Fibroblast of lung (primary cell): ENCODE measurements at regions not wholly inside any gene's neighbourhood (a gene's known extent, or its start where the extent isn't known, plus 50 kb on each side); places are given as distances from the start of the nearest gene placed in this dataset.
A peak's percentile ranks its signal among the peaks of the same experiment; 100 is the strongest.

ENCODE experiments used
- DNase-seq, 2 donors: peaks; one replicate each; pipeline versions ENCODE4 v3.0.0 to v3.0.0-alpha.2; 2010; ENCODE audit warnings: low read depth in 2 of 2
- H2AFZ ChIP-seq: 2 replicates; pipeline ENCODE4 v1.5.1; 2012; ENCODE audit warnings: low read length, control low read depth, inconsistent platforms
- H3K27ac ChIP-seq: 2 replicates; pipeline ENCODE4 v1.5.1; 2011; ENCODE audit warnings: low read length, control low read depth; ENCODE audit not compliant: insufficient read depth
- H3K27me3 ChIP-seq: 2 replicates; pipeline ENCODE4 v1.5.1; 2011; ENCODE audit warnings: mild to moderate bottlenecking, low read length; ENCODE audit not compliant: control insufficient read depth, insufficient read depth
- H3K36me3 ChIP-seq: 2 replicates; pipeline ENCODE4 v1.5.1; 2011; ENCODE audit warnings: low read length; ENCODE audit not compliant: control insufficient read depth, insufficient read depth
- H3K4me1 ChIP-seq: 2 replicates; pipeline ENCODE4 v1.5.1; 2011; ENCODE audit warnings: low read length; ENCODE audit not compliant: control insufficient read depth, insufficient read depth; ENCODE audit errors: extremely low read depth
- H3K4me2 ChIP-seq: 2 replicates; pipeline ENCODE4 v1.5.1; 2011; ENCODE audit warnings: low read length, control low read depth; ENCODE audit not compliant: insufficient read depth; ENCODE audit errors: extremely low read depth
- H3K4me3 ChIP-seq, 4 experiments: fragments of 200-600 bp in 1 of 4; sonication (generic) in 1 of 4; replicated peaks in 1 of 4; 2 replicates each; pipeline ENCODE4 v1.5.1; 2011 to 2016; ENCODE audit warnings: low read length in 4 of 4, low read depth in 3 of 4, mild to moderate bottlenecking in 3 of 4, control low read depth in 2 of 4, inconsistent platforms in 1 of 4, mixed read lengths in 1 of 4; ENCODE audit not compliant: insufficient read depth in 1 of 4; ENCODE audit errors: control extremely low read depth in 1 of 4
- H3K79me2 ChIP-seq: 2 replicates; pipeline ENCODE4 v1.5.1; 2012; ENCODE audit warnings: mild to moderate bottlenecking, low read length, inconsistent platforms; ENCODE audit not compliant: control insufficient read depth, insufficient read depth
- H3K9ac ChIP-seq: 2 replicates; pipeline ENCODE4 v1.5.1; 2011; ENCODE audit warnings: mild to moderate bottlenecking, low read length, control low read depth; ENCODE audit not compliant: insufficient read depth
- H3K9me3 ChIP-seq: 2 replicates; pipeline ENCODE4 v1.5.1; 2012; ENCODE audit warnings: low read depth, low read length; ENCODE audit not compliant: control insufficient read depth, insufficient read depth
- H4K20me1 ChIP-seq: 2 replicates; pipeline ENCODE4 v1.5.1; 2011; ENCODE audit warnings: low read length; ENCODE audit not compliant: control insufficient read depth, insufficient read depth; ENCODE audit errors: extremely low read depth
- EZH2 ChIP-seq: IDR thresholded peaks from 2 replicates; pipeline ENCODE4 v1.5.1; 2012; ENCODE audit warnings: low read length, control low read depth, mild to moderate bottlenecking; ENCODE audit errors: missing control alignments
- TF ChIP-seq, protein P1 (sequence below), 2 donors: IDR thresholded peaks in 1 of 2; conservative IDR thresholded peaks in 1 of 2; 1 replicate in 1 of 2; 2 replicates in 1 of 2; pipeline ENCODE4 v1.5.1; 2011 to 2012; ENCODE audit warnings: low read length in 2 of 2, control low read depth in 1 of 2, inconsistent platforms in 1 of 2, low read depth in 1 of 2, mild to moderate bottlenecking in 1 of 2

DNA sequence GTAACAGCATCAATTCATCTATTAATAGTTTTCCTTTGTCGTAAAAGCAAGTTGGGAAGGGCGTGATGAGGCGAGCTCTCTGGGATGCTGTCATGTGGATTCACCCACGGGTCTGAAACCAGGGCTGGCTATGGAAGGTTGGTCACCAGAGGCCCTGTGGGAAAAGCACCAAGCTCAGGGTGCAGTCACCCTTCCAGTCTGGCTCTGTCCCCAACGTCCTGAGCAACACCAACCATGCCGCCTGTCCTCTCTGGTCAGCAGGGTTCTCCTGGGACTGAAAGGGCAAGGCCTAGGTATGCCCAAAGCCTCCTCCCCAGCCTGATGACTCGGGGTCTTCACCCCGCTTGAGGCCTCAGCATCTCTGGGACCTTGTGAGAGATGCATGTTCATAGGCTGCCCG, 97.2 kb upstream of the MSX1 start:
- Histone ChIP-seq H3K36me3 (no peaks in the 10 kb centered on the region), H3K27me3 (no peaks in the 10 kb centered on the region), H3K4me3 (no peak overlapping the region), H3K27ac (no peak overlapping the region), H3K4me2 (no peak overlapping the region), H3K4me1 (no peaks in the 10 kb centered on the region), H2AFZ (no peak overlapping the region), H3K9me3 (no peaks in the 10 kb centered on the region), H3K9ac (no peak overlapping the region), H4K20me1 (no peaks in the 10 kb centered on the region), H3K79me2 (no peaks in the 10 kb centered on the region)
- TF ChIP-seq, protein P1, sequence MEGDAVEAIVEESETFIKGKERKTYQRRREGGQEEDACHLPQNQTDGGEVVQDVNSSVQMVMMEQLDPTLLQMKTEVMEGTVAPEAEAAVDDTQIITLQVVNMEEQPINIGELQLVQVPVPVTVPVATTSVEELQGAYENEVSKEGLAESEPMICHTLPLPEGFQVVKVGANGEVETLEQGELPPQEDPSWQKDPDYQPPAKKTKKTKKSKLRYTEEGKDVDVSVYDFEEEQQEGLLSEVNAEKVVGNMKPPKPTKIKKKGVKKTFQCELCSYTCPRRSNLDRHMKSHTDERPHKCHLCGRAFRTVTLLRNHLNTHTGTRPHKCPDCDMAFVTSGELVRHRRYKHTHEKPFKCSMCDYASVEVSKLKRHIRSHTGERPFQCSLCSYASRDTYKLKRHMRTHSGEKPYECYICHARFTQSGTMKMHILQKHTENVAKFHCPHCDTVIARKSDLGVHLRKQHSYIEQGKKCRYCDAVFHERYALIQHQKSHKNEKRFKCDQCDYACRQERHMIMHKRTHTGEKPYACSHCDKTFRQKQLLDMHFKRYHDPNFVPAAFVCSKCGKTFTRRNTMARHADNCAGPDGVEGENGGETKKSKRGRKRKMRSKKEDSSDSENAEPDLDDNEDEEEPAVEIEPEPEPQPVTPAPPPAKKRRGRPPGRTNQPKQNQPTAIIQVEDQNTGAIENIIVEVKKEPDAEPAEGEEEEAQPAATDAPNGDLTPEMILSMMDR (conservative IDR thresholded peaks at IDR 0.05 in 1 of 2, IDR thresholded peaks at IDR 0.05 in 1 of 2; ENCODE audit: low read depth in 1 of 2, low read length in 2 of 2): no peak
- no peak for TF ChIP-seq EZH2
- DNase-seq: no peak

DNA sequence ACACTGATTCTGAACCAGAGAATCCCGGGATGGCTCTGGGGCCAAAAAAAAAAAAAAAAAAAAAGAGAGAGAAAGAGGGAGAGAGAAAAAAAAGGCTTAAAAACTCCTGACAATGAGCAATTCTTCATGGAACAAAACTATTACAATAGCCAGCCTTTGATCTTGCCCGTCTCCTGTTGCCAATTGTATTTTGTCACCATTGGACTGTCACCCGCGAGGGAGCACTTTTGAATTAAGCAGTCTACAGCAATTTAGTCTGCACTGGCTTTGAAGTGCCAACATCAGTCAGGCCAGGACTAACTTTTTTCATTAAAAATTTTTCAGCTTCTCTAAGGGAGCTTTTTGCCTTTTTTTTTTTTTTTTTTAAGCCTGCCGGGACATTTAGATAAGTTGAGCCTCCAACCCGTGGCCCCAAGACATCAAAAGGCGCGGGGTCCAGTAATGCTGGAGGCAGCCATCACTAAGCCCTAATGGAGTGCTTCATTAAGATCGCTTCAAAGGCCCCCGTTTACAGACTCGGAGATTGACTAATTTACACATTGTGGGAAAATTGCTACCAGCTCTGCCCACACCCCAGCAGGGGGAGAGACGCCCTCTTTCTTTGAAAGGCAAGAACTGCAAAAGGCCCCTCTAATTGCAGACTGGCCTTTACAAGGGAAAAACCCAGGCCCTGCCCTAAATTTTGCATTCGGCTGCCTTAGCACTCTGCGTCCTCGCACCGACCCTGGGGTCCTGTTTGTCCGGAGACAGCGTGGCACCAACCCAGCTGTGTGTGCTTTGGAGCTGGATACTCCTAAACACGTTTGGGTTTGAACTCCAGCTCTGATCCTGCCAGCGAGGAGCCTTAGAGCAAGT, 98.1 kb upstream of the MSX1 start:
- H3K4me2 ChIP-seq: no peak overlapping the region

DNA sequence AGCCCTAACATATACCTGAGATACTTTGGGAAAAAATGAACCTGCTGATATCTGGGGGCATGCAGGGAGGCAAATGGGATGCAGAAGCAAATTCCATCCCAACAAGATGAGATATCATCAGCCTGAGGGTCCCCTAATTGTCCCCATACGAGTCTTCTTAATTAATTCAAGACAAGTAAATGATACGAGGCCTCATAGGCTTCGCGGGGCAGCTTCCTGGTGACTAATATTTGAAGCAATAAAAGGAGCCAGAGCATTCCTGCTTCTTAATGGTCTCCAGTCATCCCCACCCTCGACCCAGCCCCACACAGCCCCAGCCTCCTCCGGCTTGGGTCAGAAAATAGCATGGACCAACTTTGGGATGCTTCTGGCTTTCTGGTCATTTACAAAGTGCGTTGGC, 99.6 kb upstream of the MSX1 start:
- H3K79me2 ChIP-seq: no peaks in the 10 kb centered on the region

More for the DNA sequence above, 98.1 kb upstream of the MSX1 start:
- Histone ChIP-seq H2AFZ (no peak overlapping the region), H3K4me3 (no peak overlapping the region), H3K36me3 (no peaks in the 10 kb centered on the region), H3K9ac (no peak overlapping the region), H3K9me3 (no peaks in the 10 kb centered on the region), H3K27me3 (no peaks in the 10 kb centered on the region), H3K79me2 (no peaks in the 10 kb centered on the region), H3K4me1 (no peaks in the 10 kb centered on the region), H4K20me1 (no peaks in the 10 kb centered on the region), H3K27ac (no peak overlapping the region)
- TF ChIP-seq EZH2: no peak
- TF ChIP-seq, protein P1 (conservative IDR thresholded peaks at IDR 0.05 in 1 of 2, IDR thresholded peaks at IDR 0.05 in 1 of 2; ENCODE audit: low read depth in 1 of 2, low read length in 2 of 2): peak in 1 of 2 donors; percentile 28
- no peak for DNase-seq

More for the DNA sequence above, 99.6 kb upstream of the MSX1 start:
- no peaks in the 10 kb centered on the region for H3K4me1 ChIP-seq
- H3K27ac ChIP-seq: no peak overlapping the region
- H3K4me2 ChIP-seq: no peak overlapping the region
- H2AFZ ChIP-seq: no peak overlapping the region
- H4K20me1 ChIP-seq: no peaks in the 10 kb centered on the region
- no peaks in the 10 kb centered on the region for H3K9me3 ChIP-seq
- no peak for DNase-seq
- TF ChIP-seq, protein P1 (conservative IDR thresholded peaks at IDR 0.05 in 1 of 2, IDR thresholded peaks at IDR 0.05 in 1 of 2; ENCODE audit: low read depth in 1 of 2, low read length in 2 of 2): no peak
- no peak for TF ChIP-seq EZH2
- no peak overlapping the region for H3K4me3 ChIP-seq
- no peaks in the 10 kb centered on the region for H3K36me3 ChIP-seq
- H3K9ac ChIP-seq: no peak overlapping the region
- H3K27me3 ChIP-seq: no peaks in the 10 kb centered on the region
